IMR-90 (cell line): ENCODE measurements at regions not wholly inside any gene's neighbourhood (a gene's known extent, or its start where the extent isn't known, plus 50 kb on each side); places are given as distances from the start of the nearest gene placed in this dataset.

Experiments used
- ATAC-seq: fragments of 200-7000 bp; cut with Tn5 transposase; 2 replicates; pipeline ENCODE4 v1.9.1; 2020; ENCODE audit warnings: low read depth, mild to moderate bottlenecking, moderate library complexity
- BruUV-seq: library from RNA; stranded (reverse); fragments of 400-500 nt; replicated peaks from 2 replicates; lab custom pipeline; 2021; lab: Mats Ljungman, UMichigan
- CTCF ChIA-PET: fragments of 300-600 bp; formaldehyde crosslinking; extraction: SDS; loops from one replicate; lab custom pipeline; 2021; ENCODE audit warnings: antibody characterized with exemption; lab: Yijun Ruan, JAX
- POLR2A ChIA-PET: fragments of 300-600 bp; sonication (Branson Sonifier 250); formaldehyde crosslinking; loops from one replicate; lab custom pipeline; 2022; ENCODE audit warnings: antibody characterized with exemption; ENCODE audit not compliant: unreplicated experiment; lab: Charles Lee
- DNase-seq: peaks from one replicate; pipeline ENCODE4 v3.0.0; 2013
- H2AFZ ChIP-seq: replicated peaks from 2 replicates; pipeline ENCODE3; 2013; ENCODE audit warnings: low read length, mild to moderate bottlenecking; ENCODE audit not compliant: poor library complexity
- H2AK5ac ChIP-seq: 2 replicates; pipeline ENCODE4 v1.6.1; 2013; ENCODE audit warnings: low read depth, low read length, inconsistent platforms
- H2AK9ac ChIP-seq: replicated peaks from 2 replicates; pipeline ENCODE3; 2013; ENCODE audit warnings: mild to moderate bottlenecking, low read depth, low read length, moderate library complexity; ENCODE audit not compliant: poor library complexity
- H2BK120ac ChIP-seq: 2 replicates; pipeline ENCODE4 v1.6.1; 2013; ENCODE audit warnings: low read depth, low read length, inconsistent platforms
- H2BK15ac ChIP-seq: 3 replicates; pipeline ENCODE4 v1.6.1; 2013; ENCODE audit warnings: low read depth, low read length, inconsistent platforms
- H2BK20ac ChIP-seq: 2 replicates; pipeline ENCODE4 v1.6.1; 2013; ENCODE audit warnings: low read depth, mild to moderate bottlenecking, inconsistent platforms, low read length, moderate library complexity
- H2BK5ac ChIP-seq: 2 replicates; pipeline ENCODE4 v1.6.1; 2013; ENCODE audit warnings: mild to moderate bottlenecking, low read depth, low read length, inconsistent platforms; ENCODE audit not compliant: poor library complexity, severe bottlenecking
- H3K14ac ChIP-seq: replicated peaks from 2 replicates; pipeline ENCODE4 v1.6.1; 2013; ENCODE audit warnings: low read depth, low read length, inconsistent platforms
- H3K18ac ChIP-seq: 2 replicates; pipeline ENCODE4 v1.6.1; 2013; ENCODE audit warnings: low read depth, low read length, control low read depth
- H3K23ac ChIP-seq: 2 replicates; pipeline ENCODE4 v1.6.1; 2013; ENCODE audit warnings: low read depth, low read length, inconsistent platforms
- H3K27ac ChIP-seq: 2 replicates; pipeline ENCODE4 v1.5.1; 2013; ENCODE audit warnings: mild to moderate bottlenecking, control low read depth, low read length; ENCODE audit not compliant: insufficient read depth
- H3K27me3 ChIP-seq: 2 replicates; pipeline ENCODE4 v1.6.1; 2013; ENCODE audit warnings: low read length; ENCODE audit not compliant: control insufficient read depth, insufficient read depth
- H3K36me3 ChIP-seq: 2 replicates; pipeline ENCODE4 v1.6.1; 2013; ENCODE audit warnings: low read length, mixed read lengths; ENCODE audit not compliant: control insufficient read depth, insufficient read depth
- H3K4ac ChIP-seq: 2 replicates; pipeline ENCODE4 v1.6.1; 2013; ENCODE audit warnings: low read depth, low read length, inconsistent platforms
- H3K4me1 ChIP-seq: 2 replicates; pipeline ENCODE4 v1.6.1; 2013; ENCODE audit warnings: low read length, mixed read lengths; ENCODE audit not compliant: control insufficient read depth, insufficient read depth
- H3K4me2 ChIP-seq: 2 replicates; pipeline ENCODE4 v1.6.1; 2013; ENCODE audit warnings: low read depth, mild to moderate bottlenecking, control low read depth, low read length, moderate library complexity
- H3K4me3 ChIP-seq: 2 replicates; pipeline ENCODE4 v1.5.1; 2013; ENCODE audit warnings: low read depth, mild to moderate bottlenecking, control low read depth, low read length, moderate library complexity; ENCODE audit not compliant: insufficient read depth
- H3K56ac ChIP-seq: 2 replicates; pipeline ENCODE4 v1.6.1; 2013; ENCODE audit warnings: low read length, inconsistent platforms; ENCODE audit not compliant: insufficient read depth; ENCODE audit errors: extremely low read depth
- H3K79me1 ChIP-seq, 2 experiments: 2 replicates each; pipeline ENCODE4 v1.6.1; 2013; ENCODE audit warnings: low read length in 2 of 2, inconsistent platforms in 1 of 2, low read depth in 1 of 2
- H3K9ac ChIP-seq: 2 replicates; pipeline ENCODE4 v1.6.1; 2013; ENCODE audit warnings: low read depth, low read length, control low read depth
- H3K9me1 ChIP-seq: 2 replicates; pipeline ENCODE4 v1.6.1; 2013; ENCODE audit warnings: low read length, inconsistent platforms; ENCODE audit not compliant: insufficient read depth
- H3K9me3 ChIP-seq: 2 replicates; pipeline ENCODE4 v1.6.1; 2013; ENCODE audit warnings: low read length; ENCODE audit not compliant: control insufficient read depth, insufficient read depth
- H4K20me1 ChIP-seq: 2 replicates; pipeline ENCODE4 v1.6.1; 2013; ENCODE audit warnings: low read length, inconsistent platforms; ENCODE audit not compliant: insufficient read depth
- H4K5ac ChIP-seq: 2 replicates; pipeline ENCODE4 v1.6.1; 2013; ENCODE audit warnings: mild to moderate bottlenecking, low read depth, low read length, control low read depth
- H4K8ac ChIP-seq, 2 experiments: 2 replicates each; pipeline ENCODE4 v1.6.1; 2013; ENCODE audit warnings: low read depth in 2 of 2, low read length in 2 of 2, control low read depth in 1 of 2, inconsistent platforms in 1 of 2
- H4K91ac ChIP-seq: 2 replicates; pipeline ENCODE4 v1.6.1; 2013; ENCODE audit warnings: low read depth, low read length, inconsistent platforms; ENCODE audit not compliant: insufficient read depth
- CHD1 ChIP-seq: IDR thresholded peaks from 2 replicates; pipeline ENCODE4 v1.6.1; 2012; ENCODE audit warnings: low read depth, low read length, improper control_type of control experiment
- FOS ChIP-seq: fragments of 150-350 bp; IDR thresholded peaks from 2 replicates; pipeline ENCODE4 v1.6.1; 2016; ENCODE audit warnings: low read depth, low read length
- MAFK ChIP-seq: IDR thresholded peaks from 2 replicates; pipeline ENCODE4 v1.6.1; 2012; ENCODE audit warnings: low read depth, low read length, improper control_type of control experiment
- MAZ ChIP-seq: IDR thresholded peaks from 2 replicates; pipeline ENCODE4 v1.6.1; 2012; ENCODE audit warnings: low read depth, mild to moderate bottlenecking, low read length, improper control_type of control experiment, moderate library complexity, borderline replicate concordance
- MXI1 ChIP-seq: IDR thresholded peaks from 2 replicates; pipeline ENCODE4 v1.6.1; 2012; ENCODE audit warnings: low read depth, mild to moderate bottlenecking, low read length, moderate library complexity, borderline replicate concordance
- NFE2L2 ChIP-seq: fragments of 150-350 bp; IDR thresholded peaks from 2 replicates; pipeline ENCODE4 v1.6.1; 2016; ENCODE audit warnings: low read depth, mild to moderate bottlenecking, low read length
- POLR2A ChIP-seq: IDR thresholded peaks from 2 replicates; pipeline ENCODE4 v1.6.1; 2012; ENCODE audit warnings: mild to moderate bottlenecking, low read depth, low read length
- RAD21 ChIP-seq: IDR thresholded peaks from 2 replicates; pipeline ENCODE4 v1.6.1; 2012; ENCODE audit warnings: low read length, improper control_type of control experiment
- RCOR1 ChIP-seq: IDR thresholded peaks from 2 replicates; pipeline ENCODE4 v1.6.1; 2012; ENCODE audit warnings: mild to moderate bottlenecking, low read length, improper control_type of control experiment; ENCODE audit not compliant: insufficient replicate concordance
- RFX5 ChIP-seq: IDR thresholded peaks from 2 replicates; pipeline ENCODE4 v1.8.0; 2012; ENCODE audit warnings: low read depth, mild to moderate bottlenecking, low read length, moderate library complexity
- SMC3 ChIP-seq: fragments of 150-350 bp; IDR thresholded peaks from 2 replicates; pipeline ENCODE4 v1.6.1; 2016; ENCODE audit warnings: low read depth, mild to moderate bottlenecking, antibody characterized with exemption, low read length, moderate library complexity
- WGBS, 2 experiments: methylation state at CpG; one replicate each; pipeline versions ENCODE4 v1.1.5 to v1.1.7; 2013; ENCODE audit warnings: missing lambda C conversion rate in 2 of 2; ENCODE audit not compliant: insufficient read length in 1 of 2; ENCODE audit errors: extremely low coverage in 2 of 2; 5-methylcytosine and 5-hydroxymethylcytosine counted together
- dilution Hi-C: fragments of 300-500 bp; cut with HindIII; formaldehyde crosslinking; loops from one replicate; pipeline ENCODE4 v1.14.3; 2018; ENCODE audit warnings: low sequenced_read_pairs; ENCODE audit not compliant: unreplicated experiment
- in situ Hi-C: fragments of 300-500 bp; cut with MboI; formaldehyde crosslinking; loops from 3 replicates; pipeline ENCODE4 v1.14.3; 2019; ENCODE audit warnings: low sequenced_read_pairs, inconsistent platforms, mixed read lengths
- intact Hi-C: fragments of 100-400 bp; cut with micrococcal nuclease; formaldehyde crosslinking; loops from 2 replicates; pipeline ENCODE4 v1.10.0; 2022
- TF ChIP-seq, protein P1 (sequence below): fragments of 150-350 bp; IDR thresholded peaks from 2 replicates; pipeline ENCODE4 v1.6.1; 2017; ENCODE audit warnings: mild to moderate bottlenecking, antibody characterized with exemption, low read length, low read depth
- TF ChIP-seq, protein P2 (sequence below): fragments of 150-350 bp; IDR thresholded peaks from 2 replicates; pipeline ENCODE4 v1.6.1; 2016; ENCODE audit warnings: low read depth, mild to moderate bottlenecking, low read length, moderate library complexity, borderline replicate concordance

DNA sequence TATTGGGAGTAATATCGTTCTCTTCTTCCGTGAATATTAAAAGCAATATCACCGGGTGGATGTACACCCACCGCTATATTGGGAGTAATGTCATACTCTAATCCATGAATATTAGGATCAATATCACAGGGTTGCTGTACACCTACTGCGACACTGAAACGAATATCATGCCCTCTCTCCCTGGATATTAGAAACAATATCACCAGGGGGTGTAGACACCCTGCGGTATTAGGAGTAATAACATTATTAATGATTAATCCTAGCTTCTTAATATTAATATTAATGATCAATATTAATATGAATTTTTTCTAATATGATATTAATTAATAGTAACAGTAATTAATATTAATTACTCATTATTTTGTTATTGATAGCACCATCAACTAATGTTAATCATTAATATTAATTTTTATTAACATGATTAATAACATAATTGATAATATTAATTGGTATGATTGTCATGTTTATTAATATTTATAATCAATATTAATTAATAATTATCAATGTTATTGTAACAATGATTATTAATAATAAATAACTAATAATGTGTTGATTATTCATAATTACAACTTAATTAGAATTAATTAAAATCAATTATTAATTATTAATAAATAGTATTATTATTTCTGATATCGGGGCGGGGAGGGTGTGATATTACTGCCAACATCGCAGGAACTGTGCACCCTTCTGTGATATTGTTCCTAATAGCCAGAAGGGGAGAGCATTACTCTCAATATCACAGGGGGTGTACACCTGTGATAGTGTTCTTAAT lies 121.3 kb upstream of the C1GALT1 start:
- Histone ChIP-seq H3K27ac (no peak overlapping the region), H4K20me1 (no peaks in the 10 kb centered on the region), H2AK5ac (no peak overlapping the region), H3K36me3 (no peaks in the 10 kb centered on the region), H3K9ac (no peak overlapping the region), H4K8ac (no peak overlapping the region), H3K56ac (no peak overlapping the region), H2AFZ (no peak overlapping the region), H2BK120ac (no peak overlapping the region), H3K4me1 (no peaks in the 10 kb centered on the region), H3K14ac (no peak overlapping the region), H3K18ac (no peak overlapping the region), H4K91ac (no peak overlapping the region), H2BK15ac (no peak overlapping the region), H2BK5ac (no peak overlapping the region), H3K4ac (no peak overlapping the region), H4K5ac (no peak overlapping the region), H3K79me1 (no peaks in the 10 kb centered on the region), H2BK20ac (no peak overlapping the region), H3K4me3 (no peak overlapping the region), H2AK9ac (no peak overlapping the region), H3K9me1 (no peaks in the 10 kb centered on the region), H3K4me2 (no peak overlapping the region), H3K9me3 (peaks cover 4% of the 10 kb centered on the region; the same call in 1 of the 2 replicates), H3K23ac (no peak overlapping the region), H3K27me3 (no peaks in the 10 kb centered on the region)
- POLR2A ChIA-PET, result no interaction called here
- ATAC-seq, result no peak
- no CpG with 5 or more reads among the region's 10 CpGs for WGBS, 2 experiments
- TF ChIP-seq SMC3 (no peak), RCOR1 (no peak), CHD1 (no peak), MXI1 (no peak), RAD21 (no peak), MAZ (no peak), NFE2L2 (no peak), RFX5 (no peak), POLR2A (no peak), MAFK (no peak), FOS (no peak)
- TF ChIP-seq, protein P1, sequence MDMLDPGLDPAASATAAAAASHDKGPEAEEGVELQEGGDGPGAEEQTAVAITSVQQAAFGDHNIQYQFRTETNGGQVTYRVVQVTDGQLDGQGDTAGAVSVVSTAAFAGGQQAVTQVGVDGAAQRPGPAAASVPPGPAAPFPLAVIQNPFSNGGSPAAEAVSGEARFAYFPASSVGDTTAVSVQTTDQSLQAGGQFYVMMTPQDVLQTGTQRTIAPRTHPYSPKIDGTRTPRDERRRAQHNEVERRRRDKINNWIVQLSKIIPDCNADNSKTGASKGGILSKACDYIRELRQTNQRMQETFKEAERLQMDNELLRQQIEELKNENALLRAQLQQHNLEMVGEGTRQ, result no peak
- TF ChIP-seq, protein P2, sequence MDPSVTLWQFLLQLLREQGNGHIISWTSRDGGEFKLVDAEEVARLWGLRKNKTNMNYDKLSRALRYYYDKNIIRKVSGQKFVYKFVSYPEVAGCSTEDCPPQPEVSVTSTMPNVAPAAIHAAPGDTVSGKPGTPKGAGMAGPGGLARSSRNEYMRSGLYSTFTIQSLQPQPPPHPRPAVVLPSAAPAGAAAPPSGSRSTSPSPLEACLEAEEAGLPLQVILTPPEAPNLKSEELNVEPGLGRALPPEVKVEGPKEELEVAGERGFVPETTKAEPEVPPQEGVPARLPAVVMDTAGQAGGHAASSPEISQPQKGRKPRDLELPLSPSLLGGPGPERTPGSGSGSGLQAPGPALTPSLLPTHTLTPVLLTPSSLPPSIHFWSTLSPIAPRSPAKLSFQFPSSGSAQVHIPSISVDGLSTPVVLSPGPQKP, result no peak
- BruUV-seq, result no TSS peak
- DNase-seq, result no peak
- in situ Hi-C loops, result no loop called here
- intact Hi-C loops, result no loop called here
- dilution Hi-C loops, result no loop called here
- CTCF ChIA-PET, result no interaction called here
